HepG2 (cell line): ENCODE measurements at regions not wholly inside any gene's neighbourhood (a gene's known extent, or its start where the extent isn't known, plus 50 kb on each side); places are given as distances from the start of the nearest gene placed in this dataset.
A peak's percentile ranks its signal among the peaks of the same experiment; 100 is the strongest.

Experiments
- AFF4 ChIP-seq: sonication (generic); formaldehyde crosslinking; IDR thresholded peaks from 2 replicates; pipeline ENCODE4 v1.4.0; 2020; ENCODE audit warnings: missing genetic modification reagents
- ARID4A ChIP-seq: sonication (generic); formaldehyde crosslinking; IDR thresholded peaks from 2 replicates; pipeline ENCODE4 v1.5.0; 2020; ENCODE audit warnings: mild to moderate bottlenecking, missing genetic modification reagents, borderline replicate concordance
- CC2D1A ChIP-seq: sonication (generic); formaldehyde crosslinking; IDR thresholded peaks from 2 replicates; pipeline ENCODE4 v1.8.1; 2023; ENCODE audit warnings: mild to moderate bottlenecking, missing genetic modification reagents
- DNMT3B ChIP-seq: conservative IDR thresholded peaks from 2 replicates; pipeline ENCODE4 v1.6.1; 2016; ENCODE audit warnings: missing biosample characterization, control low read depth
- FOXA1 ChIP-seq, 2 experiments: fragments of 450-650 bp in 1 of 2; sonication (generic) in 1 of 2; formaldehyde crosslinking in 1 of 2; IDR thresholded peaks; 2 replicates each; pipeline versions ENCODE4 v1.4.0 to v1.6.1; 2016 to 2020; ENCODE audit warnings: missing genetic modification reagents in 1 of 2
- KAT8 ChIP-seq: IDR thresholded peaks from 2 replicates; pipeline ENCODE4 v1.6.1; 2016; ENCODE audit warnings: missing genetic modification reagents, missing compliant biosample characterization
- KDM1A ChIP-seq: IDR thresholded peaks from 2 replicates; pipeline ENCODE4 v1.6.1; 2016; ENCODE audit warnings: missing compliant biosample characterization
- MXI1 ChIP-seq: IDR thresholded peaks from 3 replicates; pipeline ENCODE4 v1.6.1; 2012; ENCODE audit warnings: low read depth, low read length, inconsistent platforms, borderline replicate concordance
- NR2F6 ChIP-seq, 2 experiments: IDR thresholded peaks; 2 replicates each; pipeline ENCODE4 v1.6.1; 2016; ENCODE audit warnings: antibody characterized with exemption in 1 of 2, mild to moderate bottlenecking in 1 of 2
- TFDP2 ChIP-seq: sonication (generic); formaldehyde crosslinking; IDR thresholded peaks from 2 replicates; pipeline ENCODE4 v1.4.0; 2020; ENCODE audit warnings: missing genetic modification reagents
- U2AF1 ChIP-seq: fragments of 200-400 bp; formaldehyde crosslinking; optimal IDR thresholded peaks from 2 replicates; pipeline ENCODE3; 2017; ENCODE audit warnings: mild to moderate bottlenecking, low read depth, low read length
- ZBTB14 ChIP-seq: sonication (generic); formaldehyde crosslinking; IDR thresholded peaks from 2 replicates; pipeline ENCODE4 v1.4.0; 2020; ENCODE audit warnings: missing genetic modification reagents
- ZEB1 ChIP-seq: IDR thresholded peaks from 2 replicates; pipeline ENCODE4 v1.6.1; 2012; ENCODE audit warnings: mild to moderate bottlenecking, low read depth, inconsistent platforms; ENCODE audit not compliant: insufficient replicate concordance
- ZNF18 ChIP-seq: sonication (generic); formaldehyde crosslinking; IDR thresholded peaks from 2 replicates; pipeline ENCODE4 v1.8.0; 2022; ENCODE audit warnings: mild to moderate bottlenecking, missing genetic modification reagents; ENCODE audit not compliant: insufficient replicate concordance
- ZNF775 ChIP-seq: sonication (generic); formaldehyde crosslinking; IDR thresholded peaks from 2 replicates; pipeline ENCODE4 v1.4.0; 2020; ENCODE audit warnings: missing genetic modification reagents, mild to moderate bottlenecking, moderate library complexity, borderline replicate concordance

- TF ChIP-seq AFF4 (CRISPR knock-in tag) (no peak), CC2D1A (CRISPR knock-in tag) (no peak), KAT8 (CRISPR knock-in tag) (no peak), NR2F6 (IDR thresholded peaks at IDR 0.05) (peak; percentile 47; the same call in 1 of the 2 replicates), NR2F6 (CRISPR knock-in tag; IDR thresholded peaks at IDR 0.05) (no peak), ZEB1 (no peak), KDM1A (CRISPR knock-in tag) (no peak), ZNF18 (CRISPR knock-in tag) (no peak), ZBTB14 (CRISPR knock-in tag) (no peak), ARID4A (CRISPR knock-in tag) (no peak), DNMT3B (CRISPR knock-in tag) (no peak), FOXA1 (IDR thresholded peaks at IDR 0.05) (no peak), FOXA1 (CRISPR knock-in tag; IDR thresholded peaks at IDR 0.05) (peak; percentile 67), ZNF775 (CRISPR knock-in tag) (no peak), MXI1 (no peak), U2AF1 (no peak), TFDP2 (CRISPR knock-in tag) (no peak)
These were observed 400.6 kb upstream of the CHST9 start (continued) for GRCh38 chr18:27585602-27586173.
